IPS-NIHi7 (cell line): ENCODE measurements at regions not wholly inside any gene's neighbourhood (a gene's known extent, or its start where the extent isn't known, plus 50 kb on each side); places are given as distances from the start of the nearest gene placed in this dataset.
"Not testable (repeated sequence)": the region's sequence is repeated elsewhere in the genome, so short reads cannot be mapped to it uniquely, and the experiment has no call there.

Experiments
- DNase-seq: peaks from one replicate; pipeline ENCODE4 v3.0.0; 2012; ENCODE audit warnings: mixed read lengths; ENCODE audit errors: extremely low spot score

DNA sequence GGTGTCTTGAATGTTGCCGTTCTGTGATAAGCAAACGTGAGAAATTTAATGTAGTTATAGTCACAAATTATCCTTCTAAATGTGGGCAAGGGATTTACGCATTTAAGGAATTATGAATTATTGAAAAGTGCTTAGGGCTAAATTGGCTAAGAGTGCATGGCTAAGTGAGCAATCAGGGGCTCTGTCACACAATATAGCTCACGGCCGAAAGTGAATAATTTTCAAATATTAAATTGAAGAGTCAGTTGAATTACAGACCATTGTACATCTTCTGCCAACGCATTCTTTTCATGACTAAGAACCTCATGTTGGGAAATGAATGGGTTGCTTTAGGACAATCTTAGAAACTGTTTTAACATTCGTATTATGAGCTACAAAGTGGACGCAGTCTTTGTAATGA lies 1832.9 kb upstream of the LRRTM1 start:
- DNase-seq, result no peak

- no peak for DNase-seq
Measured at GRCh38 chr2:82128051-82128450, 1823.5 kb upstream of the LRRTM1 start.

DNA sequence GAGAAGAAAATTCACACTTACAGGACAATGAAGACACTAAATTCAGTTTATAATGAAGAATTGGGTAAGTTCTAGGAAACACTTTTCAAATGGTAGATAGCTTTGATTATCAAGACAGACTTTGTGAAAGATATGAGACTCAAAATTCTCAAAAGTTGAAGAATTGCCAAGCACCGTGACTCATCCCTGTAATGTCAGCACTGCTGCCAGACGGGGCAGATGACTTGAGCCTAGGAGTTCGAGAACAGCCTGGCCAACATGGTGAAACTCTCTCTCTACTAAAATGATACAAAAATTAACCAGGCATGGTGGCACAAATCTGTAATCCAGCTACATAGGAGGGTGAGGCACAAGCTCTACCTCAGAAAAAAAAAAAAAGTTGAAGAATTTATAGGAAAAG lies 1820.1 kb upstream of the LRRTM1 start:
- no peak for DNase-seq

DNA sequence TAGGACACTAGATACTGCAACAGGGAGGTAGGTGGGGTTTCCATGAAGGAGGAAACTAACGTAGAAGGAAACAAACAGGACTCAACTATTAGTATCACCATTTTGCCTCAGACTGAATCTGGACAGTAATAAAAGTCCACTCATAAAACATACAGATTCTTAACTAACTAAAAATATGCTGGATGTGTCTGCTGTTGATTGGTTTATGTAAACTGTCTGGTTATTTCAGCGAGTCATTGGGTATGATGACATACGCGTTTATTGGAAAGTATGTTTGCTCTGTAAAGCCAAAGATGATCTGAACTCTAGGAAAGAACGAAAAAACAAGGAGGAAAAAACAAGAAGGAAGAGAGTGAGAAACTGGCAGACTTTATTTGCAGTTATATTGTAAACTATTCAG lies 1816.1 kb upstream of the LRRTM1 start:
- no peak for DNase-seq

DNA sequence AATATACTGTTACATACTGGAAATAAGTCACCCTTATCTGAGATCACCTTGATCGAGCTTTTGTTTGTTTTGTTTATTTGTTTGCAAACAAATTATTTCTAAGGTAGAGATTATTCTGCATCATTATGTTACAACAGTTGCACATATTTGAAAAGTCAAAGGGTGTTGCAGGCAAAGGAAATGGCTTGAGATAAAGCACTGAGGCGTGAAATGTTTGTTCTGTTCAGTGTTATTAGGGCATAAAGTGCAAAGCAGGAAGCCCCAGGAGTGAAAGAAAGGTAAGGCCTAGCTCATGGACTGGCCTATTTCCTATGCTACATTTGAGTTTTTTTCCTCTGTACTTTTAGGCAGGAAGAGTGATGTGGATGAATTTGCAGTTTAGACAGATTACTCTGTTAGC lies 1815.6 kb upstream of the LRRTM1 start:
- no peak for DNase-seq

DNA sequence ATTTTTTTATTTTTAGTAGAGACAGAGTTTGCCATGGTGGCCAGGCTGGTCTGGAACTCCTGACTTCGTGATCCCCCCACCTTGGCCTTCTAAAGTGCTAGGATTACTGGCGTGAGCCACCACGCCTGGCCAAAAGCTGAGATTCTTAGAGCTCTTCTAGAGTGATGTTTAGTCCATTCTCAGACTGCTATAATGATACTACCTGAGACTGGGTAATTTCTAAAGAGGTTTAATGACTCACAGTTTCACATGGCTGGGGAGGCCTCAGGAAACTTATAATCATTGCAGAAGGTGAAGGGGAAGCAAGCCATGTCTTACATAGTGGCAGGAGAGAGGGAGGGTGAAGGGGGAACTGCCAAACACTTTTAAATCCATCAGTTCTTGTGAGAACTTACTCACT lies 1804.9 kb upstream of the LRRTM1 start:
- DNase-seq, result no peak

GRCh38 chr2:82098617-82099016 lies 1794.1 kb upstream of the LRRTM1 start:
- no peak for DNase-seq

DNA sequence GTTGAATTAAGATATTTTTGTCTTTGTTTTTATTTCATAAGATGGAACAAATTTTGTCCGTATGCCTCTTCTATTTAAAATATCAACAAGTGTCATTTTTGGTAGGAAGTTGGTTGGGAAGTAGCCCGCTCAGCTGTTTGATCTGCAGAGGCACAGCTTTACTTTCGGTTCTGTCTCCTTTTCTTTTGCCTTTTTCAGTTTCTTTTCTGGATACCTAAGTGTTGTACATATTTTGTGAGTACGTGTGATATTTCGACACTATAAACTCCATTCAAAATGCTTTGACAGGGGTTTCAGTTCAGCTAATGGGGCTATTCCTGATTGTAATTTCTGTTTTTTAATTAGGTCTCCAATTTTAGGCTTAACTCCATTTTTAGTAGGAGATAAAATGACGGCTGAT lies 1785.0 kb upstream of the LRRTM1 start:
- no peak for DNase-seq

DNA sequence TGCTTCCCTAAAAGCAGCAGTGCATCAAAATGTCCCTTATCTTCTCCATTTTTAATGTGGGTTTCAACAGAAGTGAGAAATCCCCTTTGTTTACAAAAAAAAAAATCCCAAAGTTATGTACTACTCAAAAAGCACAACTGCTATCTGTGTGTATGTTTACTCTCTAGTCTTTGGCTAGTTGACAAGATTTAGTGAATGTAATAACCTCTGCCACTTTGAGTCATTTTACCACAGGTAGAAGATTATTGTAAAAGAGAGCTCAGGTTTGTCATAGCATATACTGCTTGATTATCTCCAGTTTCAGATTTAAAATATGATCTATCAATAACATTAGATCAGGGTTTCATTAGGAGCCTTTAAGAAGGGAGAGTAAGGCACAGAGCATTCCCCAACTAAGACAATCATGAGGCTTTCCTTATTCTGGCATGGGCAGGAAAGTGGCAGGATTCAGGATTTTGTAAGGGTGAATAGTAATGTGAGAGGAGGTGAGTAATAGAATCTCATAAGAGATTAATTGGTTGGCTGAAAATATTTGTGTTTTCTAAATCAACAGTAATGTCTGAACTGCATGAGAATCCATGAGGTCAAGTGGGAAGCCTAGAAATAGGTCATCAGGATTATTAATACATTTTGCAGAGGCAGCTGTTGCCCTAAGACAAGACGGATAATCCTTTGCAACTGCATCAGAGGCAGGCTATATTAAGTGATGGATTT lies 1780.3 kb upstream of the LRRTM1 start:
- no peak for DNase-seq

DNA sequence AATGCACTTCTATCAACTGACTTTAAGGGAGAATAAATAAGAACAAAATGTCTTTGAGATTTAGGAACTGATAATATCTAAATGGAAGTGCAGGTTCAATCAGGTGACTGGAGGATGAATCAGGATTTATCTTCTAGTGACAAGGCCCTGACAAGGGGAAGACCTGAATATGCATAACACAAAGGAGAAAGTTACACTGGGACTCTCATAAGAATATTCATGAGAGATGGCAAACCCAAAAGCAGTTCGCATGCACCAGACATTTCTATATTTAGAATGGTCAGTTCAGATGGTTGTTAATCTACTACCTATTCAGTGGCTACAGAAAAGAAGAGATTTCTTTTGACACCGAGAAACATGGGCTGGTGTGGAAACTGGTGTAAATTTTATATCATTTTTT lies 1771.3 kb upstream of the LRRTM1 start:
- no peak for DNase-seq

DNA sequence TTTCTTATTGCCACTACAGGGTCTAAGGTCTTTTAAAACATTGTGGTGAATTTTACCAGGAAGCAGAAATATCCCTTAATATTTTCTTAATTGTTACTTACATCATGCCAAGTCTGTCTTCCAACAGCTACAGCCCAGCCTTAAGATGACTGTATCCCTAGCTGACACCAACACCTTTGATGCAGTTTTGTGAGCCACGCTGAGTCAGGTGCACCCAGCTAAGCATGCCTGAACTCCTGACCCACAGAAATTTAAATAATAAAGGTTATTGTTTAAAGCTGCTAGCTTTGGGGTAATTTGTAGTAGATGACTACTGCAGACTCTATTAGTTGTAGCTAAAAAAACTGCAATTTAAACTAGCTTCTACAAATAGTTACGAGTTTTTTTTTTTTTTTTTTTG lies 1757.9 kb upstream of the LRRTM1 start:
- DNase-seq, result peak; percentile 16

DNA sequence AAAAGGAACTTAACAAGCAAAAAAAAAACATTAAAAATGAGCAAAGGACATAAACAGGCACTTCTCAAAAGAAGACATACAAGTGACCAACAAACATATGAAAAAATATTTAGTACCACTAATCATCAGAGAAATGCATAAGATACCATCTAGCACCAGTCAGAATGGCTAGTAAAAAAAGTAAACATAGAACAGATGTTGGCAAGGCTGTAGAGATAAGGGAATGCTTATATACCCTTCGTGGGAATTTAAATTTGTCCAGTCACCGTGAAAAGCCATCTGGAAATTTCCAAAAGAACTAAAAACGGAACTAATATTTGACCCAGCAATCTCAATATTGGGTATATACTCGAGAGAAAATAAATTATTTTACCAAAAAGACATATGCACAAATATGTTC lies 1751.3 kb upstream of the LRRTM1 start:
- no peak for DNase-seq

GRCh38 chr2:82043867-82044266 lies 1739.3 kb upstream of the LRRTM1 start:
- DNase-seq, result no peak

- no peak for DNase-seq
Measured at GRCh38 chr2:82027921-82028615, 1723.5 kb upstream of the LRRTM1 start.

DNA sequence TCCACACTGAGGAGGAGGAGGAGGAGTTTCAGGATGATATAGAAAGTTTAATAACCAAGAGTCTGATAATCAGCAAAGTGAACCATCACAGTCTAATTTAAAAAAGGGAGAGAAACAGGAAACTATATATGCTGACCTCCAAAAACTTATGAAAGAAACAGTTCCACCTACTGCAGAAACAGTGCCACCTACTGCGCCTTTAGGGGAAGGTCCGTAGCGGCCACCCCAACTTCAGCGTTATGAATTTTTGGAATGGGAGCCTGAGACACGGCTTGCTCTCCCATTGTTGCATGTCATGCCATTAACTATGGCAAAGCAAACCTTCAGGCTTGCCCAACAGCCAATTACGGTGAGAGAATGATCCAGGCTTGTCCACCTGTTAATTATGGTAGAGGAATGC lies 1719.2 kb upstream of the LRRTM1 start:
- peak; percentile 25 for DNase-seq

DNA sequence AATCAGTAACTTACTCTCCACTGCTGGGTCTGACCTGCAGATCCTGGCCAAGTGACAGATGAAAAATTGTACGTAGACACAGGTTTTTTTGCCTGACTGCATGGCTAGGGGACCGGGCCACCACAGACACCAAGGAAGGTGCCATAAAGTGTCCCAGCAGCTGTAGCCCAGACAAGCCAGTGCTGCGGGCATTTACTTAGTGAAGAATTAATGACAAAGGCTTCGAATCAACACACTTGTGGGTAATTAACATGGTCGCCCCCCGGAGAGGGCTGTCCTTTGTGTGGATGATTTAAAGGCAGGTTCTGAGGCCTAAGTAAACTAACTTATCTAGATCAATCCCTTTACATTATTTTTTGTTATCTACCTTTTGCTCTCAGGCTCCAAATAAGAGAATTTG lies 1709.1 kb upstream of the LRRTM1 start:
- peak; percentile 56 for DNase-seq

DNA sequence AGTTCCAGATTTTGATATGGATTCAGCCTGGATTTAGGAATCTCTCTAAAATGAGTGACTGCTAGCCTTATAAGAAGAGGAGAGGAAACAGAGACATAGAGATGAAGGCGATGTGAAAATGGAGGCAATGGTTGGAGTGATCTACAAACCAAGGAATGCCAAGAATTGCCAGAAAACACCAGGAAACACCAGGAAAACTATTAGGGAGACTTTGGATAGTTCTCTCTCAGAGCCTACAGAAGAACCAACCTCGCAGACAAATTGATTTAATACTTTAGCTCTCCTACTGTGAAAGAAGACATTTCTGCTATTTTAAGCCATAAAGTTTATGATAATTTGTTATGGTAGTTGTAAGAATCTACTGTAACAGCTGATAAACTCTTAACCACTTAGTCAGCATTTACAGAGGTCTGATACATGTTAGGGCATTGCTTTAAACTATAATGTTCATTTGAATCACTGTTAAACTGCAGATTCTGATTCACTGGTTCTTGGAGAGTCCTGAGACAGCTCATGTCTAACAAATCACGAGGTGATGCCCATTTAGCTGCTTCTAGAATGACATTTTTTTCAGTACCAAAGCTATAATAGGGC lies 1702.6 kb upstream of the LRRTM1 start:
- no peak for DNase-seq

DNA sequence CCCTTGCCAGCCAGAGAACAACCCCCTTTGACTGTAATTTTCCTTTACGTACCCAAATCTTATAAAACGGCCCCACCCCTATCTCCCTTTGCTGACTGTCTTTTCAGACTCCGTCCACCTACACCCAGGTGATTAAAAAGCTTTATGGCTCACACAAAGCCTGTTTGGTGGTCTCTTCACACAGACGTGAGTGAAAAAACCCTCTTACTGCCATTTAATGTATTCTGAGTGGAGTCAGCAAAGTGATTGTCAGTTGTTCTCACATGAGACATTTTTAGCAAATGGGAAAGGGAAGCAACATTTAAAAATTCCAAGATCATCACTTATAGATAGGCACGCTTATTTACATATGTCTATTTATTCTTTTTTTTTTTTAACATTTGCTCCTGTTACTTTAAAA lies 1701.3 kb upstream of the LRRTM1 start:
- not testable (repeated sequence) for DNase-seq

GRCh38 chr2:82001614-82002013 lies 1697.1 kb upstream of the LRRTM1 start:
- DNase-seq, result no peak

GRCh38 chr2:82000606-82001005 lies 1696.1 kb upstream of the LRRTM1 start:
- DNase-seq, result no peak

- DNase-seq, result no peak
Measured at GRCh38 chr2:81996332-81996731, 1691.8 kb upstream of the LRRTM1 start.

GRCh38 chr2:81991282-81991681 lies 1686.7 kb upstream of the LRRTM1 start:
- no peak for DNase-seq

DNA sequence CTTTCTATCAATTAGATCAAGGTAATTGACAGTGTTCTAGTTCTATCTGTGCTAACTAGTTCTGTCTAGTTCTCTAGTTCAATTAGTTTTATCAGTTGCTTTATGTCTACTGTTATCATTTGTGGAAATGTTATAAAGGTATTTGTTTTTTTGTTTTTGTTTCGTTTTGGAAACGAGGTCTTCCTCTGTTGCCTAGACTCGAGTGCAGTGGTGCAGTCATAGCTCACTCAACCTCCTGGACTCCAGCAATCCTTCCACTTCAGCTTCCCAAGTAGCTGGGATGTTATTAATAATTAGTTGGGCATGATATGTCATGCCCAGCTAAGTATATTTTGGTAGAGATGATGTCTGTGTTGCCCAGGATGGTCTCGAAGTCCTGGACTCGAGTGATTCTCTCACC lies 1682.8 kb upstream of the LRRTM1 start:
- no peak for DNase-seq
